Islet of Langerhans (tissue), 1 donor: ENCODE measurements at regions not wholly inside any gene's neighbourhood (a gene's known extent, or its start where the extent isn't known, plus 50 kb on each side); places are given as distances from the start of the nearest gene placed in this dataset.

Experiments used
- FAIRE-seq: peaks from one replicate; lab custom pipeline; 2011; peaks lifted over from hg19 to GRCh38; lab: Jason Lieb, UNC

GRCh38 chr3:194805546-194805945 is 119.9 kb downstream of the FAM43A start:
- FAIRE-seq, result no peak

GRCh38 chr3:194806991-194807630 is 121.4 kb downstream of the FAM43A start:
- FAIRE-seq, result no peak

GRCh38 chr3:194808640-194809097 is 123.0 kb downstream of the FAM43A start:
- FAIRE-seq, result no peak

GRCh38 chr3:194809382-194809781 is 123.7 kb downstream of the FAM43A start:
- no peak for FAIRE-seq

DNA sequence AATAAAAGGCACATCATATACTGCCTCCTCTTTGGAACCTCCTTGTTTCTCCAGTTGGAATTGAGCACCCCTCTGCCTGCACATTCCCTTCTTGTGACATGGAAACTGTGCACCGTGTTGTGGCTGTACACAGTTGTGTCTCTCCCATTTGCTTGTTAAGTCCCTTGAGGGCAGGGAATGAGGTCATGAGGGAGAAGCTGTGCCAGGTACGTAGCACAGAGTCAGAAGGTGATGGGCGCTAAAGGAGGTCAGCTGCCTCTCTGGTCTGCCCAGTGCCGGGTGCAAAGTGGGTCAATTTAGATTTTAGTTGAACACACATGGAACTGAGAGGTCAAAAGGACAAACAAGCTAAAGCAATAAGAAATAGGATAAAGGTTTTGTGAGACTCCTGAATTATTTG is 124.4 kb downstream of the FAM43A start:
- FAIRE-seq, result no peak

DNA sequence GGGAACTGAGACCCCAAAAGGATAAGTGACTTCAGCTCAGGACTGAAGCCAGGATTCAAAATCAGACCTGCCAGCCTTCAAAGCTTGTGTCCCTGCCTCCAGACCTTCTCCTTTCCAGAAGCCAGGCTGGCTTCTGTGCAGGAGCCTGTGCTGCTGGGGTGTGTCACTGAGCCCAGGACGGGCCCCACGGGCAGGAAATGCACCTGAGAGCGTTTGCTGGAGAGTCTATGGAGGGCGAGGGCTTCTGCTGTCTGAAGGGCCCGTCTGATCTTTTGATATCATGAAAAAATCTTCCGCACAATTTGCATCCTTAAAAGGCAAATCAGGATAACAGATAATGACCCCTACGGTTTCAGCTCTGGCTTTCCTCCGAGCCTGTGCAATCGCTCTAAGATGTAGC is 125.4 kb downstream of the FAM43A start:
- no peak for FAIRE-seq

- FAIRE-seq, result no peak
These were observed 126.5 kb downstream of the FAM43A start for GRCh38 chr3:194812176-194812575.

DNA sequence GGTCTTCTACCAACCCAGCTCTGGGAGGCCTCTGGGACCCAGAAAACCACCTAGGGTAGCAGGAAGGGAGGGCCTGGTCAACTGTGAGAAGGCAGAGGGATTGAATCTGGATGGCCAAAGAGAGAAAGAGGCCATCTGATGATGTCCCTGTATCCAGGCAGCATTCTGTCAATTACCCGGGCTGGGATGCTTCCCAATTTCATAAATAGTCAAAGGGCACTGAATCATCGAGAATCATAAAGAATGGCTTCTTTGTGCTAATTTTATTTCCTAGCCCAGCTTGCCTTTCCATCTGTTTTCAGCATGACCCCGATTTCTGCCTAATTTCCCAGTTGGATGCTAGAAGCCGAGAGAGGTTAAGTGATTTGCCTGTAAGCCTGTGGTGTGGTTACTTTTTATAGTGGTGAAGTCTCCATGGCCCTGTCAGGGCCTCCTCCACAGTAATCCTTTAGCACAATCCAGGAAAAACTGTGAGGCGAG is 129.2 kb downstream of the FAM43A start:
- no peak for FAIRE-seq

DNA sequence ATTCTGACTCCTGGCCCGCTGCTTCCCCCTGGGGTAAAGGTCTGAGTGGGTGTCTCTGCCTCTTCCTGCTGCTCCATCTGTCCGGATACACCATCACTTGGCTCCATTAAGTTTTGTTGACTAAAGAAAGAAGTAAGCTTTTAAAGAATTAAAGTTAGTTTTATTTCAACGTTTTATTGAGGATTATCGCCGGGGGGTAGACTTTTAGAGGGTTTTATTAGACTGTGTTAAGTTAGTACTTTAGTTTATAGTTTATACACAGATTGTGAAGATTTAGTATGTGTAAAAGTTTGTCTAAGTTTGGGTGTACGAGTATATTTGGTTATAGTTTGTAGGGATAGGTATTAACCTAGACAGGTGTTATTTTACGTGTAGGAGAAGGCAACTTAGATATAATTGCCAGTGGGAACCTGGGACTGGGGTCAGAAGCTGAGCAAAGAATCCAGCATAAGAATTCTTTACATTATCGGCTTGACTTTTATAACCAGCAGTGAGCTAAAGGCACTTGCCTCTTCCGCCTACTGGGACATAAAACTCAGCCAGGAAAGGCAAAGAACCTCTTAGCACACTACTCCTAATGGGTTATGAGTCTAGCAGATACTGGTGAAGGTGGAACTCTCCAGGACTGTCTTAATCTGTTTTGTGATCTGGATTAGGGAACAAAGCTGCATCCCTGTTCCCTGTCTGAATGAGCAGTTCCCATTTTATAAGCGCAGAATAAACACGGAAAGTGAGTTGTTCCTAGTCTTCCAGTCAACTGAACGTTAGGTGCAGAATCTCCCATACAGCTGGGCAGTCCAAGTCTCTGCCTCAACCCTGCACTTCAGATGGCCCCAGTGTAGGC is 131.3 kb downstream of the FAM43A start:
- FAIRE-seq, result no peak

- FAIRE-seq, result no peak
These were observed 131.9 kb downstream of the FAM43A start for GRCh38 chr3:194817592-194817930.

GRCh38 chr3:194817936-194818335 is 132.3 kb downstream of the FAM43A start:
- no peak for FAIRE-seq

GRCh38 chr3:194824100-194824499 is 138.4 kb downstream of the FAM43A start:
- FAIRE-seq, result no peak

- FAIRE-seq, result no peak
These were observed 139.0 kb downstream of the FAM43A start for GRCh38 chr3:194824701-194825111.

DNA sequence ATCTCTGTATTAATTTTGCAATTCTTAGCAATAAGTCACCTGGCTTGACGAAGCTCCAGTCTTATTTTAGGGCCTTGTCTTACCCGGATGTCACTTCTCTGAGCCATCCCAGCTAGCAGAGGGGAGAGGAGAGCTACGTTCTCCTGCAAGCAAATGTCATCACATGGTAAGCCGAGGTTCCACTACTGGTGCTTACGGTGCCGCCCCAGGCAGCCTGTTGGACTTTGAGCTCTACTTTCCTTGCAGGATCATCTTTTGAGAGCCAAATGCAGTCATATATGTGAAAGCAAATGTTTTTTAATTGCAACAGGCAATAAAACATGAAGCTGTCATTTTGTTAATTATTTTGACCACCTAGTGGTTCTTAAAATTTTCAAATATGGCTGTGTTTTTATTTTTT is 140.9 kb downstream of the FAM43A start:
- no peak for FAIRE-seq

DNA sequence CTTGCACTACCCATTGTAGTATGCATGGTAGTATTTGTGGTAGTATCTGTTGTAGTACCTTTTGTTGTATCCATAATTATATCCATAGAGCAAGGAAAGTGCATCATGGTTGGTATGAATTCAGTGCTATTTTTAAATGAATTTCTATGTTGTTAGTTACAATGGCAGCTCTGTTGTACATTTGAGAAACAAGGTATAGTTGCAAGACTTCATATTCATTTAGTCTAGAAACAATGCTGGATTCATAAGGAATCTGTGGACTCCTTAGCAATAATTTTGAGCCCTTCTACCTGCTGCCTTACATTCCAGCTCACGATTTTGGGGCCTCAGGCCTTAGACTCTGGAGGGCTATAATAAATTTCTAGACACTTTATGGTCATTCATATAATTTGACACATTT is 141.8 kb downstream of the FAM43A start:
- FAIRE-seq, result no peak

GRCh38 chr3:194828116-194828515 is 142.4 kb downstream of the FAM43A start:
- FAIRE-seq, result no peak

GRCh38 chr3:194828926-194829325 is 143.2 kb downstream of the FAM43A start:
- FAIRE-seq, result no peak

- FAIRE-seq, result no peak
These were observed 144.7 kb downstream of the FAM43A start for GRCh38 chr3:194830401-194830800.

GRCh38 chr3:194830978-194831377 is 145.3 kb downstream of the FAM43A start:
- FAIRE-seq, result no peak

- no peak for FAIRE-seq
These were observed 146.8 kb downstream of the FAM43A start for GRCh38 chr3:194832346-194833104.

- FAIRE-seq, result no peak
These were observed 147.6 kb downstream of the FAM43A start for GRCh38 chr3:194833114-194833910.

GRCh38 chr3:194836661-194837060 is 151.0 kb downstream of the FAM43A start:
- FAIRE-seq, result no peak
